Suprapubic skin (tissue), 4 donors: ENCODE measurements at regions not wholly inside any gene's neighbourhood (a gene's known extent, or its start where the extent isn't known, plus 50 kb on each side); places are given as distances from the start of the nearest gene placed in this dataset.

Source experiments
- POLR2A ChIP-seq, 2 donors: fragments of 450-650 bp; IDR thresholded peaks; one replicate each; pipeline ENCODE4 v1.6.1; 2017; ENCODE audit warnings: antibody characterized with exemption in 2 of 2, mild to moderate bottlenecking in 2 of 2, moderate library complexity in 2 of 2
- POLR2AphosphoS5 ChIP-seq, 3 donors: sonication (generic); formaldehyde crosslinking; IDR thresholded peaks; one replicate each; pipeline ENCODE4 v1.6.1; 2017; ENCODE audit warnings: antibody characterized with exemption in 3 of 3
- TF ChIP-seq, protein P1 (sequence below), 2 donors: fragments of 200-600 bp in 1 of 2; fragments of 450-650 bp in 1 of 2; sonication (generic) in 1 of 2; IDR thresholded peaks; one replicate each; pipeline ENCODE4 v1.5.1; 2016 to 2019; ENCODE audit warnings: antibody characterized with exemption in 2 of 2, mild to moderate bottlenecking in 1 of 2, moderate library complexity in 1 of 2

GRCh38 chr15:93809516-93809915 lies 421.8 kb upstream of the MCTP2 start:
- TF ChIP-seq, protein P1, sequence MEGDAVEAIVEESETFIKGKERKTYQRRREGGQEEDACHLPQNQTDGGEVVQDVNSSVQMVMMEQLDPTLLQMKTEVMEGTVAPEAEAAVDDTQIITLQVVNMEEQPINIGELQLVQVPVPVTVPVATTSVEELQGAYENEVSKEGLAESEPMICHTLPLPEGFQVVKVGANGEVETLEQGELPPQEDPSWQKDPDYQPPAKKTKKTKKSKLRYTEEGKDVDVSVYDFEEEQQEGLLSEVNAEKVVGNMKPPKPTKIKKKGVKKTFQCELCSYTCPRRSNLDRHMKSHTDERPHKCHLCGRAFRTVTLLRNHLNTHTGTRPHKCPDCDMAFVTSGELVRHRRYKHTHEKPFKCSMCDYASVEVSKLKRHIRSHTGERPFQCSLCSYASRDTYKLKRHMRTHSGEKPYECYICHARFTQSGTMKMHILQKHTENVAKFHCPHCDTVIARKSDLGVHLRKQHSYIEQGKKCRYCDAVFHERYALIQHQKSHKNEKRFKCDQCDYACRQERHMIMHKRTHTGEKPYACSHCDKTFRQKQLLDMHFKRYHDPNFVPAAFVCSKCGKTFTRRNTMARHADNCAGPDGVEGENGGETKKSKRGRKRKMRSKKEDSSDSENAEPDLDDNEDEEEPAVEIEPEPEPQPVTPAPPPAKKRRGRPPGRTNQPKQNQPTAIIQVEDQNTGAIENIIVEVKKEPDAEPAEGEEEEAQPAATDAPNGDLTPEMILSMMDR (IDR thresholded peaks at IDR 0.05): no peak
- TF ChIP-seq POLR2A (IDR thresholded peaks at IDR 0.05): no peak
- no peak for TF ChIP-seq POLR2AphosphoS5 (IDR thresholded peaks at IDR 0.05)
